GM18858 (cell line): ENCODE measurements at regions not wholly inside any gene's neighbourhood (a gene's known extent, or its start where the extent isn't known, plus 50 kb on each side); places are given as distances from the start of the nearest gene placed in this dataset.
"Not testable (repeated sequence)": the region's sequence is repeated elsewhere in the genome, so short reads cannot be mapped to it uniquely, and the experiment has no call there.

Source experiments
- ATAC-seq: cut with Tn5 transposase; IDR thresholded peaks from one replicate; pipeline ENCODE4 v1.9.1; 2021; ENCODE audit not compliant: unreplicated experiment

- not testable (repeated sequence) for ATAC-seq
Measured at GRCh38 chr18:27510036-27510633, 325.0 kb upstream of the CHST9 start.

- ATAC-seq, result no peak
Measured at GRCh38 chr18:27501671-27502070, 316.6 kb upstream of the CHST9 start.

DNA sequence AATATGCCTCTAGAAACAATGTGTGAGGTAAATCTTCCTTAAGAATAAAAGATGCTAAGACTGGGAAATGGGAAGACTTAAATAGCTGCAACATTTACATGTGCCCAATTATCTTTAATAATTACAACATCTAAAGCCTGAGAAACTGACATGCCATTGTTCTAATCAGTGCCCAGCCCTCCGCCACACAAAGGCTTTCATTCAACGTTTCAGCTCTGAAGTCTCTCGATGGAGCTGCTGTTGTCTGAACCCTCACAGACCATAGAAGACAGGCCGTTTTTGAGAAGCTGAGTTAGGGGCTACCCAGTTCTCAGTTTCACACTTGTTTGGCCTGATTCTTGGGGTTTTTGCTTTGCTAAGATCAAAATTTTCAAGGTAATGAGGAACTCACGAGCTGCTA, 315.4 kb upstream of the CHST9 start:
- ATAC-seq, result no peak

DNA sequence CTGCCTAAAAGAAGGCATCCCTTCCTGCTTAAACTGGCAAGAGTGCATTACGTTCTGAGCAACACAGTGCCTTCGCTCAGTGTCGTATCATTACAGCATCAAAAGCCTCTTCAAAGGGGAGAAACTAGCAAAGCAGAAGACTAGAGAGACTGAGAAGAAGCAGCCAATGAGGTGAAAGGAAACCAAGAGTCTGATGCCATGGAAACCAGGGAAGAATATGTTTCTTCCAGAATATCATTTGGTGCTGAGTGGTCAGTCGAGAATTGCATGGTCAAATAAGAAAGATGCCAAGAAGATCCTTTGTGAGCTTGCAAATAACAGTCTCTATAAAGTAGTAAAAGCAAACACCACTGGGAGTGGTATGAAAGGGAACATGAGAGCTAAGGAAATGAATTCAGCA, 312.1 kb upstream of the CHST9 start:
- no peak for ATAC-seq

DNA sequence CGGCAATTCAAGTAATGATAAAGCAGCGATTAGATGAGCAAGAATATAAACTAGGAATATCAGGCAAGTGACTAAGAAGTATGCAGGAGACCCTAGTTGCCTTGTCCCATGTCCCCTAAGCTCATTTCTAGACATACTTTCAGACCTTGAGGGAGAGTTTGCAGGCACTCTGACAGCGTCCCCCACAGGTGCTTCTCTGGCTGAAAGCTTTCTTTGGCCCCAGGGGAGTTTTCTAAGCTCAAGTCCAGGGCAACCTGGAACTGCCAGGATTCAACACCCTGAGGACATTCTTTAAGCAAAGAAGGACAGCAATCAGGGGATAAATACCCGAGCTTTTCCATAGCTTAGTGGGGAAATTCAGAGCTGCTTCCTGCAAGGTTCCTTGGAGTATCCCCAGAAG, 308.1 kb upstream of the CHST9 start:
- no peak for ATAC-seq

- no peak for ATAC-seq
Measured at GRCh38 chr18:27491772-27492171, 306.7 kb upstream of the CHST9 start.

DNA sequence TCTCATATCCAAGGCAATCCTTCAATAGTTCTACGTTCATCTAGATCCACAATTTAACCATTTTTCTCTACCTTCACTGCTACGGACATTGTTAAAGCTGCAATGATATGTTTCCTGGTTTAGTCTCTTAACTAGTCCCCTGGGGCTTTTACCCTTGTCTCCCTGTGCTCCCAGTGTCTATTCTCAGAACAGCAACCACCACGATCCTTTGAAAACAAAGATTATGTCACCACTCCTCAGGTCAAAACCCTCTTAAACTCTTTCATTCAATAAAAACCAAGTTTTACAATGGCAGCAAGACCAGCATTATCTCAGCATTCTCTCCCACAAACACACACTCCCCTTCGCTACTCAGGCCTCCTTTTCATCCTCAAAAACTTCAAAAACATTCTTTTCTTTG, 298.2 kb upstream of the CHST9 start:
- no peak for ATAC-seq

GRCh38 chr18:27478459-27478858, 293.4 kb upstream of the CHST9 start:
- no peak for ATAC-seq

GRCh38 chr18:27473318-27473717, 288.2 kb upstream of the CHST9 start:
- no peak for ATAC-seq

GRCh38 chr18:27467073-27467472, 282.0 kb upstream of the CHST9 start:
- no peak for ATAC-seq

DNA sequence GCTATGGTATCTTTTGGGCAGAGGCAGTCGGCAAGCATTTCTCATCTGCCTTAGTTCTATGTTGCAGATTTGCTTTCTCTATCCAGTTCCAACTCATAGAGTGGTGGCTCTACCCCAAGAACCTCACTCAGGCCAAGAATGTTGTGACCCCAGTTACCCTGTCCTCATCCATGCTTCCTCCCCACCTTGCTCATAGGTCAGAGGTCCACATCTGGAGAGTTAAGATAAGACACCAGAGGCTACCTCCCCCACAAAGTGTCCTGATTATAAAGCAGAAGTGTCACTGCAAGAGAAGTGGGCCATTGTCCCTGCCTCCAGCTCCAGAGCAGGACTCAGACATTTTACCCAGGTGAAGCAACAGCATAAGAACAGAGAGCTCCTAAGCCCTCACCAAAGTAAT, 276.8 kb upstream of the CHST9 start:
- ATAC-seq, result no peak

DNA sequence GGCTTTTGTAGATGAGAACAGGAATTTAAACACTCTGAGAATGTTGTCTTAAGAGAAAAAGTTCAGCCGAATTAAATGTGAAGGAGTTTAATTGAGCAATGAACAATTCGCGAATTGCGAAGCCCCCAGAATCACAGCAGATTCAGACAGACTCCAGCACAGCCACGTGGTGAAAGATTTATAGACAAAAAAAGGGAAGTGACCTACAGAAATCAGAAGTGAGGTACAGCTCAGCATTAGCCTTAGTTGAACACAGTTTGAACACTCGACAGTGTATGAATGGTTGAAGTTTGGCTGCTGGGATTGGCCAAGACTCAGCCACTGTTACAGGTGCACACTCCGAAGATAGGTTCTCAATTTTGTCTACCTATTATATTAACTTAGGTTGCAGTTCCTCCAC, 264.0 kb upstream of the CHST9 start:
- no peak for ATAC-seq

- no peak for ATAC-seq
Measured at GRCh38 chr18:27447930-27448329, 262.8 kb upstream of the CHST9 start.

GRCh38 chr18:27447451-27447881, 262.4 kb upstream of the CHST9 start:
- ATAC-seq, result no peak

DNA sequence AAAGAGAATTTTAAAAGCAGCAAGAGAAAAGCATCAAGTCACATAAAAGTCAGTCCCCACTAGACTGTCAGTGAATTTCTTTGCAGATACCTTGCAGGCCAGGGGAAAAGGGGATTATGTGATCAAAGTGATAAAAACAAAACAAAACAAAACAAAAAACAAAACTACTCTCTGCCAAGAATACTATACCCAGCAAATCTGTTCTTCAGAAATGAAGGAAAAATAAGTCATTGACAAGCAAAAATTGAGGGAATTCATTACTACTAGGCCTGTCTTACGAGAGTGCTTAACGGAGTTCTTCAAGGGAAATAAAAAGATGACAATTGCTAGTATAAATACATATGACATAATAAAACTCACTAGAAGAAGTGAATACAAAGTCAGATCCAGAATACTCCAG, 245.5 kb upstream of the CHST9 start:
- ATAC-seq, result no peak

DNA sequence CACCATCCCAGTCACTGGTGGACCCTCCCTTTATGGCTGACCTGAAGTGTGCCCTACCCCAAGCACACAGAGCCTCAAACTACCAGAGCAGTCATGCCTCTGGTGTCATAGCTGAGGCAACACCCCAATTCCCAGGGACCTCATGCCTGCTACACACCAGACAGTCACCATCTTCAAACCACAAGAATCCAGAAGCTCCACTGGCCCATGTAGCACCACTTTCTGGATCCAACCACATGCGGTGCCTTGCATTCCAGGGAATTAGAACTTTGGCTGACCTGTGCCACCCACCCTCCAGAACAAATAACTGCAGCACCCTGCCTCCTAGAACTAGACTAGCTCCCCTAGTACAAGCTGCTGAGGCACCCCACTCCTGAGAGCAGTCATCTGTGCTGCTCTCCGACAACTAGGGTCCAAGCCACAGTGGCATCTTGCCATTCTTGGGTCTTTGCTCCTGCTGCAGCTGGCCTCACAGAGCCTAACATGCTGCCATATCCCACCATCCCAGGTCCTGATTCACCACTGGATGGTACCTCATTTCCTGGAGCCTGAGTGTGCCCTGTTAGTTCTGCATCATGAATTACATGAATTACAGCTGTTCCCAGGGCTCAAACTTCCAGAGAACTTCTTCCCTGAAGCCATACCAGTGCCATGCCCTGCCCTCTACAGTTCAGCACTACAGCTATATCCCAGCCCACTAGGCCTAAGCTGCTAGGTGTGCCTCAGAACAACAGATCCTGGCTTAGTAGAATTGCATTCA, 243.8 kb upstream of the CHST9 start:
- ATAC-seq, result no peak

DNA sequence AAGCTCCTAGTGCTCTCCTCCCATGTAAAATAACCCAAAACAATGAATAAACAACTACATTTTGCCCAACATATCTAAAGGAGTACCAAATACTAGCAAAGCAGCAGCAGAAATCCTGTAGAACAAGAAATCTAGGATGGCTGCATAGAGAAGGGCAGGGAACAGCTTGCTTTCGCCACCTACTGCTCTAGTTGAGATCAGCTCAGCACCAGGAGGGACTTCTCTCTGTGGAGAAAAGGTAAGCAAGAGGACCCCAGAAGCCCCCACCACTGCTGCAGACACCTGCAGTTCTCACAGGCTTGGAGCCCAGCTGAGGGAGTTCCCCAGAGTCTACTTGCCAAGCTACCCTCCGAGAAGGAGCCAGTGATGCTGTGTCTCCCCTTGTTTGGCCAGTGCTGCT, 243.0 kb upstream of the CHST9 start:
- no peak for ATAC-seq

GRCh38 chr18:27423581-27423980, 238.5 kb upstream of the CHST9 start:
- ATAC-seq, result no peak

- ATAC-seq, result no peak
Measured at GRCh38 chr18:27419646-27420045, 234.5 kb upstream of the CHST9 start.

- no peak for ATAC-seq
Measured at GRCh38 chr18:27415495-27415894, 230.4 kb upstream of the CHST9 start.

- ATAC-seq, result no peak
Measured at GRCh38 chr18:27414682-27415081, 229.6 kb upstream of the CHST9 start.

- ATAC-seq, result no peak
Measured at GRCh38 chr18:27413495-27414401, 228.6 kb upstream of the CHST9 start.
